CD4-positive, alpha-beta T cell treated with Interleukin-21 for 1 hour (primary cell): ENCODE measurements at regions not wholly inside any gene's neighbourhood (a gene's known extent, or its start where the extent isn't known, plus 50 kb on each side); places are given as distances from the start of the nearest gene placed in this dataset.

Experiments
- DNase-seq: peaks from one replicate; pipeline ENCODE4 v3.0.0-alpha.2; 2020

- DNase-seq = no peak
Measured at GRCh38 chr4:133095591-133095990, 53.5 kb upstream of the PCDH10 start.

- DNase-seq = no peak
Measured at GRCh38 chr4:133096972-133097371, 52.1 kb upstream of the PCDH10 start.
